ENCODE measurements at regions not wholly inside any gene's neighbourhood (a gene's known extent, or its start where the extent isn't known, plus 50 kb on each side); places are given as distances from the start of the nearest gene placed in this dataset.
A peak's percentile ranks its signal among the peaks of the same experiment; 100 is the strongest.
"Not testable (repeated sequence)": the region's sequence is repeated elsewhere in the genome, so short reads cannot be mapped to it uniquely, and the experiment has no call there.

- DNase-seq, result peak; percentile 95
These were observed 893.5 kb downstream of the LTN1 start for GRCh38 chr21:28099001-28099705.

GRCh38 chr21:28091466-28091865, 901.2 kb downstream of the LTN1 start:
- DNase-seq, result no peak

- DNase-seq, result no peak
These were observed 902.1 kb downstream of the LTN1 start for GRCh38 chr21:28090546-28090945.

- DNase-seq, result no peak
These were observed 902.9 kb downstream of the LTN1 start for GRCh38 chr21:28089599-28090441.

GRCh38 chr21:28086861-28087581, 905.7 kb downstream of the LTN1 start:
- DNase-seq, result no peak

- DNase-seq, result no peak
These were observed 907.7 kb downstream of the LTN1 start for GRCh38 chr21:28084951-28085350.

- DNase-seq, result no peak
These were observed 909.3 kb downstream of the LTN1 start for GRCh38 chr21:28083350-28083749.

- DNase-seq, result no peak
These were observed 914.6 kb downstream of the LTN1 start for GRCh38 chr21:28078126-28078525.

GRCh38 chr21:28074676-28075075, 918.0 kb downstream of the LTN1 start:
- DNase-seq, result no peak

GRCh38 chr21:28072601-28073000, 920.1 kb downstream of the LTN1 start:
- no peak for DNase-seq

- no peak for DNase-seq
These were observed 923.2 kb downstream of the LTN1 start for GRCh38 chr21:28069450-28069923.

GRCh38 chr21:28068455-28069358, 924.0 kb downstream of the LTN1 start:
- no peak for DNase-seq

- DNase-seq, result no peak
These were observed 925.9 kb downstream of the LTN1 start for GRCh38 chr21:28066596-28067387.

GRCh38 chr21:28066076-28066475, 926.6 kb downstream of the LTN1 start:
- no peak for DNase-seq

GRCh38 chr21:28063241-28064216, 929.1 kb downstream of the LTN1 start:
- no peak for DNase-seq

GRCh38 chr21:28052956-28053355, 939.7 kb downstream of the LTN1 start:
- DNase-seq, result not testable (repeated sequence)

GRCh38 chr21:28051649-28052048, 941.0 kb downstream of the LTN1 start:
- DNase-seq, result peak; percentile 16

- DNase-seq, result peak; percentile 22
These were observed 957.0 kb downstream of the LTN1 start for GRCh38 chr21:28035692-28036091.

- not testable (repeated sequence) for DNase-seq
These were observed 957.8 kb downstream of the LTN1 start for GRCh38 chr21:28034916-28035315.

- not testable (repeated sequence) for DNase-seq
These were observed 958.3 kb downstream of the LTN1 start for GRCh38 chr21:28034334-28034733.
